Type B pancreatic cell (in vitro differentiated cells): ENCODE measurements at regions not wholly inside any gene's neighbourhood (a gene's known extent, or its start where the extent isn't known, plus 50 kb on each side); places are given as distances from the start of the nearest gene placed in this dataset.

Experiments
- DNase-seq: peaks from one replicate; pipeline ENCODE4 v3.0.0; 2021; ENCODE audit warnings: mixed read lengths; ENCODE audit not compliant: unreplicated experiment; ENCODE audit errors: extremely low spot score
- H3K27ac Mint-ChIP-seq: 2 replicates; pipeline ENCODE4 v1.8.0; 2021; ENCODE audit warnings: mild to moderate bottlenecking, mixed read lengths
- H3K27me3 Mint-ChIP-seq: 2 replicates; pipeline ENCODE4 v1.8.0; 2021; ENCODE audit warnings: mixed read lengths
- H3K36me3 Mint-ChIP-seq: 2 replicates; pipeline ENCODE4 v1.8.0; 2021; ENCODE audit warnings: mixed read lengths
- H3K4me1 Mint-ChIP-seq: one replicate; pipeline ENCODE4 v1.8.0; 2021; ENCODE audit warnings: mixed read lengths; ENCODE audit not compliant: unreplicated experiment
- H3K4me3 Mint-ChIP-seq: 2 replicates; pipeline ENCODE4 v1.8.0; 2021; ENCODE audit warnings: mild to moderate bottlenecking, mixed read lengths
- H3K9me3 Mint-ChIP-seq: 2 replicates; pipeline ENCODE4 v1.8.0; 2021; ENCODE audit warnings: mixed read lengths
- CTCF ChIP-seq: fragments of 200-600 bp; sonication (generic); conservative IDR thresholded peaks from 2 replicates; pipeline ENCODE4 v1.5.0; 2021; ENCODE audit warnings: antibody characterized with exemption, mild to moderate bottlenecking

DNA sequence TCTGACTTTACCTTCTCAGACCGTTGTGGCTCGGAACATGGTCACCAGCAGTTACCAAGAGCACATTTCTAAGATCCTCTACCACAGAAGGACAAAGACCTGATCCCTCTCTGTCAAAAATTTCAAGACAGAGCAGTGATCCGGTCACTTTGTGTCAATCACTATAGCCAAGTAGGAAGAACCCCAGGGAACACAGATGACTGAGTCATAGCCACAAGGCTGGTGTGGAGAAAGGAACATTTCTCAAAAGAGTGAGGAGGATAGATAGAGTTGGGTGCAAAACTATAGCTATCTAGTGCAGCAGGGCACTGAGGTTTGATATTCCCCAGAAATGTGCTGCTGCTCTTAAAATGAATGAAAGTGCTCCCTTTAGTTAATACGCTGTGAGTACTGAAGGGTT lies 130.7 kb upstream of the SMIM23 start:
- TF ChIP-seq CTCF = no peak
- no peaks in the 10 kb centered on the region for H3K36me3 Mint-ChIP-seq

GRCh38 chr5:171657473-171657872 lies 128.1 kb upstream of the SMIM23 start:
- H3K36me3 Mint-ChIP-seq = no peaks in the 10 kb centered on the region
- H3K27me3 Mint-ChIP-seq = no peaks in the 10 kb centered on the region
- H3K27ac Mint-ChIP-seq = no peak overlapping the region
- no peak overlapping the region for H3K4me3 Mint-ChIP-seq
- no peak for TF ChIP-seq CTCF
- DNase-seq = no peak
- peaks cover 28% of the 10 kb centered on the region for H3K4me1 Mint-ChIP-seq
- peaks cover 6% of the 10 kb centered on the region for H3K9me3 Mint-ChIP-seq

More for the DNA sequence above, 130.7 kb upstream of the SMIM23 start:
- peaks cover 24% of the 10 kb centered on the region for H3K4me1 Mint-ChIP-seq
- no peak overlapping the region for H3K4me3 Mint-ChIP-seq
- H3K27me3 Mint-ChIP-seq = no peaks in the 10 kb centered on the region
- peaks cover 6% of the 10 kb centered on the region for H3K9me3 Mint-ChIP-seq
- DNase-seq = no peak
- no peak overlapping the region for H3K27ac Mint-ChIP-seq

- Mint-ChIP-seq H3K9me3 (no peaks in the 10 kb centered on the region), H3K36me3 (no peaks in the 10 kb centered on the region), H3K4me1 (peaks cover 28% of the 10 kb centered on the region), H3K27ac (no peak overlapping the region), H3K27me3 (no peaks in the 10 kb centered on the region), H3K4me3 (no peak overlapping the region)
- DNase-seq = no peak
- no peak for TF ChIP-seq CTCF
These were observed 125.7 kb upstream of the SMIM23 start for GRCh38 chr5:171659896-171660295.

DNA sequence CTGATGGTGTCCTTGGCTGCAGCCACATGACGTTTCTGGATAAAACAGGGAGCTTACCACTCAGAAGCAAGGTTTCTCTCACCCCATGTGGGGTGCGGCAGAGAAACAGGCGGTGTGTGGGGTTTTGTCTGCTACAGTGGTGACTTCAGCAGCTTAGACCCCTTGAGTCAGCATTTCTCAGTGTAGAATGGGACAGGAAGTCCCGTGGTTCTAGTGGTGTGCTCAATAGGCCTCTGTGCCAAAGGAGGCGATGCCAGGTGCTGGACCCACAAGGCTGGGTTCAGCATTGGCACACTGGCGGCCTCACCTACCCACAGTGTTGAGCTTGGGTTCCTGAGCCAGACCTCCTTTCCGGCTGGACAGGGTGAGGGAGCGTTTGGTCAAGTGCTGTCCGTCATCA lies 125.2 kb upstream of the SMIM23 start:
- Mint-ChIP-seq H3K4me1 (peaks cover 28% of the 10 kb centered on the region), H3K27ac (no peak overlapping the region), H3K9me3 (no peaks in the 10 kb centered on the region), H3K27me3 (no peaks in the 10 kb centered on the region), H3K36me3 (no peaks in the 10 kb centered on the region), H3K4me3 (no peak overlapping the region)
- DNase-seq = no peak
- TF ChIP-seq CTCF = no peak

DNA sequence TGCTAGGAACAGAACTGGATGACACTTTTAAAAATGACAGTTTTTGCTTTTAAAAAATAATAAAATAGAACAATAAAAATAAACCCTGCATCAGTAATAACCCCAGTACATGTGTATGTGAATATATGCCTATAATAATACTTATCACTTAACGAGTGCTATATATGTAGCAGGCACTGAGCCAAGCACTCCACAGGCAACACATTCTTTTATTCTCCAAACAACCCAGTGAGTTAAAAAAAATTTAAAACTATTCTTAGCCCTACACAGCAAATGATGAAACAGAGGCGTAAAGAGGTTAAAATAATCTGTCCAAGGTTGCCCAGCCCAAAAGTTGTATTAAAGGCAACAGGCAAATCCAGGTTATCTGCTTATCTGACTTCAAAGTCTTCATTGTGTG lies 124.5 kb upstream of the SMIM23 start:
- no peaks in the 10 kb centered on the region for H3K27me3 Mint-ChIP-seq
- no peak overlapping the region for H3K27ac Mint-ChIP-seq
- H3K4me1 Mint-ChIP-seq = peaks cover 28% of the 10 kb centered on the region
- no peaks in the 10 kb centered on the region for H3K36me3 Mint-ChIP-seq
- TF ChIP-seq CTCF = no peak
- no peak for DNase-seq
- H3K4me3 Mint-ChIP-seq = no peak overlapping the region
- no peaks in the 10 kb centered on the region for H3K9me3 Mint-ChIP-seq
